GM21737 (cell line): ENCODE measurements at regions not wholly inside any gene's neighbourhood (a gene's known extent, or its start where the extent isn't known, plus 50 kb on each side); places are given as distances from the start of the nearest gene placed in this dataset.
"Not testable (repeated sequence)": the region's sequence is repeated elsewhere in the genome, so short reads cannot be mapped to it uniquely, and the experiment has no call there.

Experiments used
- ATAC-seq: cut with Tn5 transposase; IDR thresholded peaks from one replicate; pipeline ENCODE4 v1.9.1; 2021; ENCODE audit warnings: mild to moderate bottlenecking, moderate library complexity; ENCODE audit not compliant: unreplicated experiment

GRCh38 chr4:13762130-13762529, 134.6 kb upstream of the BOD1L1 start:
- no peak for ATAC-seq

- no peak for ATAC-seq
These were observed 136.2 kb upstream of the BOD1L1 start for GRCh38 chr4:13763707-13764106.

GRCh38 chr4:13765539-13765938, 138.0 kb upstream of the BOD1L1 start:
- no peak for ATAC-seq

- no peak for ATAC-seq
These were observed 139.4 kb upstream of the BOD1L1 start for GRCh38 chr4:13766761-13767540.

- ATAC-seq: no peak
These were observed 149.8 kb upstream of the BOD1L1 start for GRCh38 chr4:13777341-13777740.

GRCh38 chr4:13778367-13778766, 150.8 kb upstream of the BOD1L1 start:
- ATAC-seq: no peak

- no peak for ATAC-seq
These were observed 154.7 kb upstream of the BOD1L1 start for GRCh38 chr4:13782231-13782630.

- ATAC-seq: no peak
These were observed 156.4 kb upstream of the BOD1L1 start for GRCh38 chr4:13783800-13784411.

- no peak for ATAC-seq
These were observed 165.6 kb upstream of the BOD1L1 start for GRCh38 chr4:13793020-13793710.

- ATAC-seq: no peak
These were observed 167.5 kb upstream of the BOD1L1 start for GRCh38 chr4:13794819-13795565.

GRCh38 chr4:13797061-13797460, 169.5 kb upstream of the BOD1L1 start:
- no peak for ATAC-seq

GRCh38 chr4:13815231-13815630, 187.7 kb upstream of the BOD1L1 start:
- ATAC-seq: no peak

- no peak for ATAC-seq
These were observed 188.9 kb upstream of the BOD1L1 start for GRCh38 chr4:13816472-13816871.

- no peak for ATAC-seq
These were observed 194.0 kb upstream of the BOD1L1 start for GRCh38 chr4:13821522-13821921.

GRCh38 chr4:13825822-13826221, 198.3 kb upstream of the BOD1L1 start:
- ATAC-seq: not testable (repeated sequence)

GRCh38 chr4:13829457-13829856, 201.9 kb upstream of the BOD1L1 start:
- no peak for ATAC-seq

GRCh38 chr4:13830449-13830848, 202.9 kb upstream of the BOD1L1 start:
- no peak for ATAC-seq

- no peak for ATAC-seq
These were observed 205.8 kb upstream of the BOD1L1 start for GRCh38 chr4:13833171-13833804.

GRCh38 chr4:13836946-13837912, 209.7 kb upstream of the BOD1L1 start:
- ATAC-seq: no peak
